HG02938 (cell line): ENCODE measurements at regions not wholly inside any gene's neighbourhood (a gene's known extent, or its start where the extent isn't known, plus 50 kb on each side); places are given as distances from the start of the nearest gene placed in this dataset.
"Not testable (repeated sequence)": the region's sequence is repeated elsewhere in the genome, so short reads cannot be mapped to it uniquely, and the experiment has no call there.

Experiments used
- ATAC-seq: cut with Tn5 transposase; IDR thresholded peaks from one replicate; pipeline ENCODE4 v1.9.1; 2021; ENCODE audit warnings: mild to moderate bottlenecking, moderate library complexity; ENCODE audit not compliant: unreplicated experiment

- no peak for ATAC-seq
Measured at GRCh38 chr6:125354649-125355048, 52.9 kb upstream of the HDDC2 start.

- peak; percentile 62 for ATAC-seq
Measured at GRCh38 chr6:125356884-125357283, 55.1 kb upstream of the HDDC2 start.

GRCh38 chr6:125357515-125358256 is 55.9 kb upstream of the HDDC2 start:
- peak; percentile 61 for ATAC-seq

GRCh38 chr6:125358898-125359297 is 57.1 kb upstream of the HDDC2 start:
- no peak for ATAC-seq

- ATAC-seq: no peak
Measured at GRCh38 chr6:125361868-125362267, 60.1 kb upstream of the HDDC2 start.

- ATAC-seq: no peak
Measured at GRCh38 chr6:125363039-125363823, 61.5 kb upstream of the HDDC2 start.

GRCh38 chr6:125363824-125364165 is 62.0 kb upstream of the HDDC2 start:
- ATAC-seq: no peak

GRCh38 chr6:125365230-125365629 is 63.5 kb upstream of the HDDC2 start:
- no peak for ATAC-seq

- ATAC-seq: no peak
Measured at GRCh38 chr6:125367036-125367782, 65.4 kb upstream of the HDDC2 start.

GRCh38 chr6:125370343-125370742 is 68.6 kb upstream of the HDDC2 start:
- ATAC-seq: no peak

- ATAC-seq: no peak
Measured at GRCh38 chr6:125375013-125375412, 73.2 kb upstream of the HDDC2 start.

GRCh38 chr6:125375821-125376220 is 74.1 kb upstream of the HDDC2 start:
- ATAC-seq: no peak

- no peak for ATAC-seq
Measured at GRCh38 chr6:125377621-125378020, 75.9 kb upstream of the HDDC2 start.

GRCh38 chr6:125379174-125379573 is 77.4 kb upstream of the HDDC2 start:
- no peak for ATAC-seq

- ATAC-seq: no peak
Measured at GRCh38 chr6:125380474-125380873, 78.7 kb upstream of the HDDC2 start.

- not testable (repeated sequence) for ATAC-seq
Measured at GRCh38 chr6:125386337-125386736, 84.6 kb upstream of the HDDC2 start.

- peak; percentile 68 for ATAC-seq
Measured at GRCh38 chr6:125392682-125393081, 90.9 kb upstream of the HDDC2 start.

GRCh38 chr6:125393449-125393858 is 91.7 kb upstream of the HDDC2 start:
- ATAC-seq: no peak

GRCh38 chr6:125406741-125407140 is 105.0 kb upstream of the HDDC2 start:
- ATAC-seq: no peak

GRCh38 chr6:125414507-125414906 is 112.7 kb upstream of the HDDC2 start:
- no peak for ATAC-seq

GRCh38 chr6:125415913-125416312 is 114.1 kb upstream of the HDDC2 start:
- no peak for ATAC-seq

- ATAC-seq: no peak
Measured at GRCh38 chr6:125421836-125422235, 120.1 kb upstream of the HDDC2 start.
